GM12878 (cell line): ENCODE measurements at regions not wholly inside any gene's neighbourhood (a gene's known extent, or its start where the extent isn't known, plus 50 kb on each side); places are given as distances from the start of the nearest gene placed in this dataset.

Experiments used
- ATAC-seq: fragments of 200-7000 bp; cut with Tn5 transposase; 3 replicates; pipeline ENCODE4 v1.9.1; 2020; ENCODE audit warnings: mild to moderate bottlenecking, moderate library complexity
- BruUV-seq: library from RNA; stranded (reverse); fragments of 400-500 nt; replicated peaks from 2 replicates; lab custom pipeline; 2021; lab: Mats Ljungman, UMichigan
- CTCF ChIA-PET: fragments of 300-600 bp; sonication (Branson Sonifier 250); formaldehyde crosslinking; extraction: SDS; loops from one replicate; lab custom pipeline; 2021; ENCODE audit warnings: inconsistent platforms; lab: Yijun Ruan, JAX
- POLR2A ChIA-PET: fragments of 350-600 bp; formaldehyde crosslinking; extraction: SDS; loops from one replicate; lab custom pipeline; 2021; ENCODE audit warnings: inconsistent platforms; lab: Charles Lee
- RAD21 ChIA-PET: fragments of 300-600 bp; sonication (Branson Sonifier 250); formaldehyde crosslinking; loops from one replicate; lab custom pipeline; 2023; ENCODE audit warnings: antibody characterized with exemption; ENCODE audit not compliant: unreplicated experiment; lab: Charles Lee
- SMC1A ChIA-PET: fragments of 300-600 bp; sonication (Branson Sonifier 250); formaldehyde crosslinking; loops from one replicate; lab custom pipeline; 2023; ENCODE audit not compliant: unreplicated experiment, uncharacterized antibody; lab: Charles Lee
- DNase-seq: peaks from one replicate; pipeline ENCODE4 v3.0.0-alpha.2; 2011; ENCODE audit warnings: low read depth, low spot score
- FAIRE-seq: peaks from 3 replicates; lab custom pipeline; 2011; peaks lifted over from hg19 to GRCh38; lab: Jason Lieb, UNC
- H2AFZ ChIP-seq: 2 replicates; pipeline ENCODE4 v1.6.0; 2011; ENCODE audit warnings: low read depth, low read length, control low read depth; ENCODE audit not compliant: control insufficient read depth
- H3K27ac ChIP-seq: 2 replicates; pipeline ENCODE4 v1.5.1; 2011; ENCODE audit warnings: control low read depth; ENCODE audit not compliant: control insufficient read depth, insufficient read depth
- H3K27me3 ChIP-seq, 2 experiments: replicated peaks in 1 of 2; 2 replicates each; pipeline versions ENCODE4 v1.6.0 to v1.6.1; 2011; ENCODE audit warnings: low read length in 1 of 2; ENCODE audit not compliant: control insufficient read depth in 2 of 2, insufficient read depth in 2 of 2
- H3K36me3 ChIP-seq, 2 experiments: 2 replicates each; pipeline ENCODE4 v1.5.1; 2011; ENCODE audit warnings: low read length in 1 of 2; ENCODE audit not compliant: control insufficient read depth in 2 of 2, insufficient read depth in 2 of 2
- H3K4me1 ChIP-seq: 2 replicates; pipeline ENCODE4 v1.6.1; 2011; ENCODE audit warnings: mild to moderate bottlenecking, low read length, moderate library complexity, mixed read lengths; ENCODE audit not compliant: control insufficient read depth, insufficient read depth
- H3K4me2 ChIP-seq: 2 replicates; pipeline ENCODE4 v1.6.0; 2011; ENCODE audit warnings: control low read depth; ENCODE audit not compliant: control insufficient read depth, insufficient read depth
- H3K4me3 ChIP-seq: fragments of 200-600 bp; sonication (generic); 2 replicates; pipeline ENCODE4 v1.5.1; 2016
- H3K79me2 ChIP-seq: 2 replicates; pipeline ENCODE4 v1.6.0; 2011; ENCODE audit warnings: low read length; ENCODE audit not compliant: control insufficient read depth, insufficient read depth
- H3K9ac ChIP-seq: 2 replicates; pipeline ENCODE4 v1.8.0; 2011; ENCODE audit warnings: low read length, control low read depth, mixed read lengths; ENCODE audit not compliant: control insufficient read depth, insufficient read depth
- H3K9me3 ChIP-seq: replicated peaks from 3 replicates; pipeline ENCODE4 v1.5.1; 2011; ENCODE audit warnings: mild to moderate bottlenecking, low read length; ENCODE audit not compliant: control insufficient read depth, insufficient read depth
- H4K20me1 ChIP-seq: 2 replicates; pipeline ENCODE4 v1.6.0; 2011; ENCODE audit not compliant: control insufficient read depth, insufficient read depth
- ATF7 ChIP-seq: fragments of 450-650 bp; IDR thresholded peaks from 2 replicates; pipeline ENCODE4 v1.6.1; 2016; ENCODE audit warnings: low read depth, mild to moderate bottlenecking
- EED ChIP-seq: sonication (generic); IDR thresholded peaks from 2 replicates; pipeline ENCODE4 v1.6.1; 2016; ENCODE audit warnings: antibody characterized with exemption, low read depth
- JUND ChIP-seq: IDR thresholded peaks from 2 replicates; pipeline ENCODE4 v1.6.1; 2012; ENCODE audit warnings: low read depth, mild to moderate bottlenecking, low read length, improper control_type of control experiment, moderate library complexity
- NR2C1 ChIP-seq: fragments of 450-650 bp; IDR thresholded peaks from 2 replicates; pipeline ENCODE4 v1.6.1; 2017; ENCODE audit warnings: antibody characterized with exemption, mild to moderate bottlenecking, moderate library complexity
- SRF ChIP-seq, 2 experiments: IDR thresholded peaks; 2 replicates each; pipeline ENCODE4 v1.6.1; 2011; ENCODE audit warnings: low read depth in 2 of 2, low read length in 2 of 2, mild to moderate bottlenecking in 1 of 2, moderate library complexity in 1 of 2
- WGBS: methylation state at CpG from one replicate; pipeline ENCODE4 v1.1.6; 2016; ENCODE audit warnings: low lambda C conversion rate; ENCODE audit not compliant: insufficient replicate concordance, insufficient coverage; ENCODE audit errors: missing lambda C conversion rate; 5-methylcytosine and 5-hydroxymethylcytosine counted together
- in situ Hi-C: fragments of 300-500 bp; cut with MboI; formaldehyde crosslinking; loops from 9 replicates; pipeline ENCODE4 v1.14.3; 2018; ENCODE audit warnings: mixed read lengths
- intact Hi-C: fragments of 100-400 bp; cut with micrococcal nuclease; formaldehyde crosslinking; loops from one replicate; pipeline ENCODE4 v1.14.2; 2022; ENCODE audit not compliant: unreplicated experiment
- TF ChIP-seq, protein P1 (sequence below): fragments of 450-650 bp; IDR thresholded peaks from 2 replicates; pipeline ENCODE4 v1.6.1; 2017; ENCODE audit warnings: antibody characterized with exemption, mild to moderate bottlenecking, moderate library complexity
- TF ChIP-seq, protein P2 (sequence below): fragments of 450-650 bp; IDR thresholded peaks from 2 replicates; pipeline ENCODE4 v1.6.1; 2018; ENCODE audit warnings: borderline replicate concordance, mild to moderate bottlenecking; ENCODE audit not compliant: partially characterized antibody

- TF ChIP-seq EED, result no peak
- no peak for TF ChIP-seq NR2C1
- TF ChIP-seq ATF7, result no peak
These were observed 119.9 kb upstream of the MOCS1 start (continued) for GRCh38 chr6:40054186-40054585.

GRCh38 chr6:40049128-40049527 lies 114.9 kb upstream of the MOCS1 start:
- no peaks in the 10 kb centered on the region for H4K20me1 ChIP-seq
- no peaks in the 10 kb centered on the region; the same call in 2 of the 3 replicates for H3K9me3 ChIP-seq
- H3K4me3 ChIP-seq, result no peak overlapping the region
- no peak overlapping the region for H3K27ac ChIP-seq
- DNase-seq, result no peak
- RAD21 ChIA-PET, result no interaction called here
- BruUV-seq, result no TSS peak
- SMC1A ChIA-PET, result no interaction called here
- CTCF ChIA-PET, result no interaction called here
- no peaks in the 10 kb centered on the region for H3K36me3 ChIP-seq
- H3K4me1 ChIP-seq, result no peaks in the 10 kb centered on the region
- no peaks in the 10 kb centered on the region for H3K27me3 ChIP-seq
- no peak overlapping the region for H3K9ac ChIP-seq
- intact Hi-C loops, result no loop called here
- 16% methylated on average over 4 of the region's 4 CpGs for WGBS
- H3K4me2 ChIP-seq, result no peak overlapping the region
- POLR2A ChIA-PET, result no interaction called here
- no peak for TF ChIP-seq SRF (IDR thresholded peaks at IDR 0.05; ENCODE audit: low read depth in 2 of 2, low read length in 2 of 2)
- TF ChIP-seq, protein P1, sequence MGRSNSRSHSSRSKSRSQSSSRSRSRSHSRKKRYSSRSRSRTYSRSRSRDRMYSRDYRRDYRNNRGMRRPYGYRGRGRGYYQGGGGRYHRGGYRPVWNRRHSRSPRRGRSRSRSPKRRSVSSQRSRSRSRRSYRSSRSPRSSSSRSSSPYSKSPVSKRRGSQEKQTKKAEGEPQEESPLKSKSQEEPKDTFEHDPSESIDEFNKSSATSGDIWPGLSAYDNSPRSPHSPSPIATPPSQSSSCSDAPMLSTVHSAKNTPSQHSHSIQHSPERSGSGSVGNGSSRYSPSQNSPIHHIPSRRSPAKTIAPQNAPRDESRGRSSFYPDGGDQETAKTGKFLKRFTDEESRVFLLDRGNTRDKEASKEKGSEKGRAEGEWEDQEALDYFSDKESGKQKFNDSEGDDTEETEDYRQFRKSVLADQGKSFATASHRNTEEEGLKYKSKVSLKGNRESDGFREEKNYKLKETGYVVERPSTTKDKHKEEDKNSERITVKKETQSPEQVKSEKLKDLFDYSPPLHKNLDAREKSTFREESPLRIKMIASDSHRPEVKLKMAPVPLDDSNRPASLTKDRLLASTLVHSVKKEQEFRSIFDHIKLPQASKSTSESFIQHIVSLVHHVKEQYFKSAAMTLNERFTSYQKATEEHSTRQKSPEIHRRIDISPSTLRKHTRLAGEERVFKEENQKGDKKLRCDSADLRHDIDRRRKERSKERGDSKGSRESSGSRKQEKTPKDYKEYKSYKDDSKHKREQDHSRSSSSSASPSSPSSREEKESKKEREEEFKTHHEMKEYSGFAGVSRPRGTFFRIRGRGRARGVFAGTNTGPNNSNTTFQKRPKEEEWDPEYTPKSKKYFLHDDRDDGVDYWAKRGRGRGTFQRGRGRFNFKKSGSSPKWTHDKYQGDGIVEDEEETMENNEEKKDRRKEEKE, result no peak
- no peak for TF ChIP-seq JUND
- TF ChIP-seq, protein P2, sequence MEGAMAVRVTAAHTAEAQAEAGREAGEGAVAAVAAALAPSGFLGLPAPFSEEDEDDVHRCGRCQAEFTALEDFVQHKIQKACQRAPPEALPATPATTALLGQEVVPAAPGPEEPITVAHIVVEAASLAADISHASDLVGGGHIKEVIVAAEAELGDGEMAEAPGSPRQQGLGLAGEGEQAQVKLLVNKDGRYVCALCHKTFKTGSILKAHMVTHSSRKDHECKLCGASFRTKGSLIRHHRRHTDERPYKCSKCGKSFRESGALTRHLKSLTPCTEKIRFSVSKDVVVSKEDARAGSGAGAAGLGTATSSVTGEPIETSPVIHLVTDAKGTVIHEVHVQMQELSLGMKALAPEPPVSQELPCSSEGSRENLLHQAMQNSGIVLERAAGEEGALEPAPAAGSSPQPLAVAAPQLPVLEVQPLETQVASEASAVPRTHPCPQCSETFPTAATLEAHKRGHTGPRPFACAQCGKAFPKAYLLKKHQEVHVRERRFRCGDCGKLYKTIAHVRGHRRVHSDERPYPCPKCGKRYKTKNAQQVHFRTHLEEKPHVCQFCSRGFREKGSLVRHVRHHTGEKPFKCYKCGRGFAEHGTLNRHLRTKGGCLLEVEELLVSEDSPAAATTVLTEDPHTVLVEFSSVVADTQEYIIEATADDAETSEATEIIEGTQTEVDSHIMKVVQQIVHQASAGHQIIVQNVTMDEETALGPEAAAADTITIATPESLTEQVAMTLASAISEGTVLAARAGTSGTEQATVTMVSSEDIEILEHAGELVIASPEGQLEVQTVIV, result no peak
- in situ Hi-C loops, result no loop called here
- H2AFZ ChIP-seq, result no peak overlapping the region
- no peaks in the 10 kb centered on the region for H3K79me2 ChIP-seq
- FAIRE-seq, result no peak
- ATAC-seq, result no peak
